ENCODE measurements at regions not wholly inside any gene's neighbourhood (a gene's known extent, or its start where the extent isn't known, plus 50 kb on each side); places are given as distances from the start of the nearest gene placed in this dataset.
"Not testable (repeated sequence)": the region's sequence is repeated elsewhere in the genome, so short reads cannot be mapped to it uniquely, and the experiment has no call there.

GRCh38 chr12:42030588-42030987 lies 114.1 kb downstream of the GXYLT1 start:
- no peak for TF ChIP-seq CTCF (IDR thresholded peaks at IDR 0.05; ENCODE audit: insufficient read depth, low read length, missing control alignments)
- CTCF ChIA-PET = interaction anchor here (1.9 kb wide), 1 partner anchor 753 kb away, joined by 6 read pairs; no protein-coding TSS in a partner anchor
- DNase-seq (ENCODE audit: low read depth, low spot score) = no peak
- POLR2A ChIA-PET = no interaction called here
- H3K4me3 ChIP-seq (ENCODE audit: low read depth, low read length) = no peak overlapping the region

- ChIA-PET CTCF (interaction anchor here (10.7 kb wide), 1 partner anchor 751 kb away, joined by 180 read pairs; no protein-coding TSS in a partner anchor), POLR2A (no interaction called here)
- no peak overlapping the region for H3K4me3 ChIP-seq (ENCODE audit: low read depth, low read length)
- no peak for DNase-seq (ENCODE audit: low read depth, low spot score)
- no peak for TF ChIP-seq CTCF (IDR thresholded peaks at IDR 0.05; ENCODE audit: insufficient read depth, low read length, missing control alignments)
Measured at GRCh38 chr12:42027546-42027945, 117.1 kb downstream of the GXYLT1 start.

GRCh38 chr12:42024495-42024830 lies 120.2 kb downstream of the GXYLT1 start:
- no peak for TF ChIP-seq CTCF (IDR thresholded peaks at IDR 0.05; ENCODE audit: insufficient read depth, low read length, missing control alignments)
- no peak overlapping the region for H3K4me3 ChIP-seq (ENCODE audit: low read depth, low read length)
- DNase-seq (ENCODE audit: low read depth, low spot score) = no peak
- ChIA-PET POLR2A (no interaction called here), CTCF (interaction anchor here (0.6 to 10.7 kb wide), 41 partner anchors 8 to 1314 kb away, joined by 3 to 180 read pairs (median 4); no protein-coding TSS in a partner anchor)

GRCh38 chr12:42023733-42024494 lies 120.8 kb downstream of the GXYLT1 start:
- POLR2A ChIA-PET = no interaction called here
- TF ChIP-seq CTCF (IDR thresholded peaks at IDR 0.05; ENCODE audit: insufficient read depth, low read length, missing control alignments) = peak; percentile 99
- H3K4me3 ChIP-seq (ENCODE audit: low read depth, low read length) = peak overlapping the region; percentile 52
- no peak for DNase-seq (ENCODE audit: low read depth, low spot score)
- CTCF ChIA-PET = interaction anchor here (0.7 to 10.7 kb wide), 37 partner anchors 9 to 1314 kb away, joined by 3 to 180 read pairs (median 4); no protein-coding TSS in a partner anchor

GRCh38 chr12:42021937-42022336 lies 122.7 kb downstream of the GXYLT1 start:
- POLR2A ChIA-PET = not testable (repeated sequence)

GRCh38 chr12:42021469-42021868 lies 123.2 kb downstream of the GXYLT1 start:
- DNase-seq (ENCODE audit: low read depth, low spot score) = no peak
- ChIA-PET POLR2A (no interaction called here), CTCF (interaction anchor here (1.5 to 10.7 kb wide), 2 partner anchors 745 to 1075 kb away, joined by 3 to 180 read pairs; no protein-coding TSS in a partner anchor)
- no peak overlapping the region for H3K4me3 ChIP-seq (ENCODE audit: low read depth, low read length)
- TF ChIP-seq CTCF (IDR thresholded peaks at IDR 0.05; ENCODE audit: insufficient read depth, low read length, missing control alignments) = no peak

More at GRCh38 chr12:42021937-42022336, 122.7 kb downstream of the GXYLT1 start:
- not testable (repeated sequence) for H3K4me3 ChIP-seq (ENCODE audit: low read depth, low read length); DNase-seq (ENCODE audit: low read depth, low spot score)
- CTCF ChIA-PET = interaction anchor here (1.3 to 10.7 kb wide), 4 partner anchors 15 to 1075 kb away, joined by 3 to 180 read pairs (median 4); no protein-coding TSS in a partner anchor

Data from AG04449 (cell line).